K562 (cell line): ENCODE measurements at regions not wholly inside any gene's neighbourhood (a gene's known extent, or its start where the extent isn't known, plus 50 kb on each side); places are given as distances from the start of the nearest gene placed in this dataset.

Source experiments
- ATAC-seq: fragments of 200-7000 bp; cut with Tn5 transposase; 3 replicates; pipeline ENCODE4 v1.9.1; 2020; ENCODE audit warnings: moderate library complexity
- BruUV-seq: library from RNA; stranded (reverse); fragments of 400-500 nt; replicated peaks from 2 replicates; lab custom pipeline; 2021; lab: Mats Ljungman, UMichigan
- CTCF ChIA-PET: fragments of 300-600 bp; formaldehyde crosslinking; extraction: SDS; loops from one replicate; lab custom pipeline; 2021; ENCODE audit warnings: low intra/inter-chr PET ratio; lab: Yijun Ruan, JAX
- POLR2A ChIA-PET: fragments of 300-600, 350-650 bp; sonication (Branson Sonifier 250); formaldehyde crosslinking; extraction: SDS; loops from one replicate; lab custom pipeline; 2021; ENCODE audit warnings: antibody characterized with exemption, inconsistent platforms; lab: Yijun Ruan, JAX
- DNase-seq, 4 experiments: peaks; one replicate each; pipeline versions ENCODE4 v3.0.0 to v3.0.0-alpha.2; 2011 to 2018; ENCODE audit warnings: low spot score in 3 of 4, mixed read lengths in 3 of 4; ENCODE audit errors: extremely low read depth in 1 of 4
- FAIRE-seq: peaks from 2 replicates; lab custom pipeline; 2011; peaks lifted over from hg19 to GRCh38; lab: Jason Lieb, UNC
- H2AFZ ChIP-seq: 2 replicates; pipeline ENCODE4 v1.6.0; 2011; ENCODE audit warnings: low read depth, low read length, control low read depth, inconsistent platforms
- H3K27ac ChIP-seq: fragments of 200-600 bp; 3 replicates; pipeline ENCODE4 v1.8.0; 2011; ENCODE audit warnings: low read depth, mild to moderate bottlenecking, control low read depth, inconsistent platforms, low read length, moderate library complexity, mixed read lengths; ENCODE audit errors: extremely low read depth
- H3K27me3 ChIP-seq, 2 experiments: fragments of 300-600 bp in 1 of 2; 2 replicates in 1 of 2; 3 replicates in 1 of 2; pipeline versions ENCODE4 v1.6.0 to v1.8.0; 2011; ENCODE audit warnings: inconsistent platforms in 2 of 2, low read length in 2 of 2, mild to moderate bottlenecking in 1 of 2, mixed read lengths in 1 of 2, moderate library complexity in 1 of 2; ENCODE audit not compliant: control insufficient read depth in 2 of 2, insufficient read depth in 2 of 2
- H3K36me3 ChIP-seq: fragments of 300-600 bp; 3 replicates; pipeline ENCODE4 v1.8.0; 2011; ENCODE audit warnings: mild to moderate bottlenecking, low read length, inconsistent platforms; ENCODE audit not compliant: control insufficient read depth, insufficient read depth
- H3K4me1 ChIP-seq, 2 experiments: fragments of 200-600 bp in 1 of 2; replicated peaks in 1 of 2; 2 replicates in 1 of 2; 3 replicates in 1 of 2; pipeline versions ENCODE4 v1.5.1 to v1.8.0; 2011; ENCODE audit warnings: inconsistent platforms in 2 of 2, low read length in 2 of 2, mild to moderate bottlenecking in 1 of 2, mixed read lengths in 1 of 2, moderate library complexity in 1 of 2; ENCODE audit not compliant: control insufficient read depth in 2 of 2, insufficient read depth in 2 of 2
- H3K4me2 ChIP-seq: 2 replicates; pipeline ENCODE4 v1.6.1; 2011; ENCODE audit warnings: low read length, control low read depth, inconsistent platforms, mixed read lengths; ENCODE audit not compliant: insufficient read depth
- H3K4me3 ChIP-seq: fragments of 200-600 bp; sonication (generic), shearing (Covaris generic); 2 replicates; pipeline ENCODE4 v1.5.1; 2016; ENCODE audit warnings: control low read depth, inconsistent platforms
- H3K79me2 ChIP-seq: fragments of 200-600 bp; 3 replicates; pipeline ENCODE4 v1.8.0; 2011; ENCODE audit warnings: low read length, inconsistent platforms; ENCODE audit not compliant: control insufficient read depth, insufficient read depth
- H3K9ac ChIP-seq, 2 experiments: 2 replicates each; pipeline versions ENCODE4 v1.6.0 to v1.6.1; 2011; ENCODE audit warnings: low read depth in 2 of 2, low read length in 2 of 2, control low read depth in 1 of 2, inconsistent platforms in 1 of 2, mild to moderate bottlenecking in 1 of 2, mixed read lengths in 1 of 2; ENCODE audit not compliant: insufficient read depth in 1 of 2
- H3K9me1 ChIP-seq: one replicate; pipeline ENCODE4 v1.6.0; 2011; ENCODE audit warnings: inconsistent platforms, mild to moderate bottlenecking, low read length, moderate library complexity; ENCODE audit not compliant: control insufficient read depth, insufficient read depth
- H3K9me3 ChIP-seq: replicated peaks from 2 replicates; pipeline ENCODE4 v1.5.1; 2011; ENCODE audit warnings: low read depth, low read length, inconsistent platforms; ENCODE audit not compliant: control insufficient read depth, insufficient read depth
- H4K20me1 ChIP-seq: replicated peaks from 2 replicates; pipeline ENCODE4 v1.6.1; 2011; ENCODE audit warnings: low read length, inconsistent platforms, mixed read lengths; ENCODE audit not compliant: control insufficient read depth, insufficient read depth
- KAT2B ChIP-seq: IDR thresholded peaks from one replicate; pipeline ENCODE4 v1.6.1; 2012; ENCODE audit warnings: low read depth, mild to moderate bottlenecking, control low read depth, inconsistent platforms, low read length, moderate library complexity
- MCM3 ChIP-seq: fragments of 450-650 bp; IDR thresholded peaks from 2 replicates; pipeline ENCODE4 v1.6.1; 2016
- PCBP2 ChIP-seq: fragments of 200-400 bp; formaldehyde crosslinking; IDR thresholded peaks from 2 replicates; pipeline ENCODE4 v1.6.1; 2018; ENCODE audit warnings: low read length, low read depth, mild to moderate bottlenecking, moderate library complexity; ENCODE audit not compliant: poor library complexity, severe bottlenecking
- PYGO2 ChIP-seq: fragments of 450-650 bp; IDR thresholded peaks from 2 replicates; pipeline ENCODE4 v1.6.1; 2016; ENCODE audit warnings: mild to moderate bottlenecking, missing genetic modification characterization, moderate library complexity, missing compliant biosample characterization
- RBFOX2 ChIP-seq: fragments of 200-400 bp; formaldehyde crosslinking; IDR thresholded peaks from 2 replicates; pipeline ENCODE4 v1.6.1; 2017; ENCODE audit warnings: low read depth, mild to moderate bottlenecking, low read length, moderate library complexity
- TCFL5 ChIP-seq: fragments of 250-450 bp; sonication (Bioruptor Pico); conservative IDR thresholded peaks from 2 replicates; pipeline ENCODE4 v1.6.1; 2021; ENCODE audit warnings: mild to moderate bottlenecking, moderate library complexity, matching md5 sums
- ZNF140 ChIP-seq: fragments of 250-450 bp; sonication (Bioruptor Pico); IDR thresholded peaks from 2 replicates; pipeline ENCODE4 v1.8.0; 2021; ENCODE audit warnings: moderate library complexity, mild to moderate bottlenecking, inconsistent platforms
- ZNF174 ChIP-seq: fragments of 250-450 bp; sonication (Bioruptor Pico); IDR thresholded peaks from 2 replicates; pipeline ENCODE4 v1.4.0; 2020; ENCODE audit warnings: mild to moderate bottlenecking
- ZNF699 ChIP-seq: fragments of 250-450 bp; sonication (Bioruptor Pico); IDR thresholded peaks from 2 replicates; pipeline ENCODE4 v1.8.0; 2021; ENCODE audit warnings: mild to moderate bottlenecking, moderate library complexity; ENCODE audit not compliant: insufficient replicate concordance
- WGBS: fragments of 100-300 bp; shearing (Covaris generic); methylation state at CpG from one replicate; pipeline ENCODE4 v1.1.6; 2016; ENCODE audit warnings: low coverage, mixed read lengths; ENCODE audit not compliant: insufficient coverage; ENCODE audit errors: missing lambda C conversion rate; 5-methylcytosine and 5-hydroxymethylcytosine counted together
- in situ Hi-C: fragments of 300-500 bp; cut with MboI; formaldehyde crosslinking; loops from 4 replicates; pipeline ENCODE4 v1.15.0; 2018; ENCODE audit warnings: inconsistent platforms, mixed read lengths
- intact Hi-C: fragments of 100-400 bp; cut with micrococcal nuclease; formaldehyde crosslinking; loops from 2 replicates; pipeline ENCODE4 v1.14.2; 2022

GRCh38 chr12:69052613-69053408, 119.8 kb upstream of the CPM start (continued):
- TF ChIP-seq KAT2B, result no peak
- TF ChIP-seq ZNF699 (CRISPR knock-in tag), result no peak

- H4K20me1 ChIP-seq, result no peaks in the 10 kb centered on the region; the same call in 1 of the 2 replicates
- DNase-seq (no peak), FAIRE-seq (peak; percentile 11), ATAC-seq (no peak)
- H3K79me2 ChIP-seq, result no peaks in the 10 kb centered on the region
- no peak overlapping the region for H3K4me2 ChIP-seq
- peaks cover 5 to 8% of the 10 kb centered on the region in 2 experiments; a peak in 3 of 5 replicates for H3K27me3 ChIP-seq
- in situ Hi-C loops (loop anchor here (25.0 kb wide), 1 partner anchor 192 kb away; no protein-coding TSS in a partner anchor), intact Hi-C loops (no loop called here)
- no peak overlapping the region for H3K9ac ChIP-seq
- 2% methylated on average over 7 of the region's 7 CpGs for WGBS
- ChIA-PET CTCF (no interaction called here), POLR2A (no interaction called here)
- no peak overlapping the region for H3K27ac ChIP-seq
- H3K36me3 ChIP-seq, result no peaks in the 10 kb centered on the region
- H3K4me3 ChIP-seq, result no peak overlapping the region
- no TSS peak for BruUV-seq
- H2AFZ ChIP-seq, result no peak overlapping the region
- H3K9me3 ChIP-seq, result no peaks in the 10 kb centered on the region
- TF ChIP-seq PYGO2 (tag) (no peak), RBFOX2 (no peak), MCM3 (no peak), PCBP2 (no peak), ZNF174 (CRISPR knock-in tag) (no peak), TCFL5 (CRISPR knock-in tag) (no peak), ZNF140 (CRISPR knock-in tag) (no peak)
- H3K9me1 ChIP-seq, result no peaks in the 10 kb centered on the region
- H3K4me1 ChIP-seq, result no peaks in the 10 kb centered on the region; a peak in 1 of 5 replicates
These were observed 121.5 kb upstream of the CPM start for GRCh38 chr12:69054343-69055056.
